ENCODE measurements at regions not wholly inside any gene's neighbourhood (a gene's known extent, or its start where the extent isn't known, plus 50 kb on each side); places are given as distances from the start of the nearest gene placed in this dataset.

DNA sequence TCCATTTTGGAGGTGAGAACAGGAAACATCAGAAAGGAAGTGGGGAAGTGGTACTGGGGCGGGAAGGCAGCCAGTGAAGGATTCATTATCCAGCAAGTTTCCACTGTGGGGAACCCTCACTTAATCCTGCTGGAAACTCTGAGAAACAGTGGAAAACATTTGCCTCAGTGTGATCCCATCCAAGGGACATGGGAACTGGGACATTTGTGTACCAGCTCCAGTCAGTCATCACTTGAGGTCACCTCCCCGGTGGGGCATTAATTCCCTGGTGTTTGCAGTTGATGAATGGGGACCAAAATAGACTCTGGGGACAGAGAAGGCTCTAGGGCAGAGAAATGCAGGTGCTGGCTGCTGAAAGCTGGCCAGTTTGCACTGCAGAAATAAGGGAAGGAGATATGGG, 599.9 kb downstream of the BUD13 start:
- Histone ChIP-seq H3K4me2 (ENCODE audit: low read length) (no peak overlapping the region), H3K9me3 (ENCODE audit: low read length) (no peaks in the 10 kb centered on the region), H3K9me2 (ENCODE audit: insufficient read depth, low read length) (no peaks in the 10 kb centered on the region), H3K79me2 (replicated peaks; ENCODE audit: insufficient read depth, low read length) (no peaks in the 10 kb centered on the region), H3K27ac (ENCODE audit: low read length) (no peak overlapping the region), H3F3A (ENCODE audit: insufficient read depth, low read length, poor library complexity, severe bottlenecking) (no peaks in the 10 kb centered on the region), H2AFZ (ENCODE audit: low read depth, low read length) (no peak overlapping the region), H3K36me3 (ENCODE audit: insufficient read depth, low read length) (no peaks in the 10 kb centered on the region), H4K20me1 (ENCODE audit: insufficient read depth) (no peaks in the 10 kb centered on the region), H3K27me3 (ENCODE audit: insufficient read depth, low read depth, low read length) (no peaks in the 10 kb centered on the region), H3K4me3 (ENCODE audit: low read length) (no peak overlapping the region), H3K9ac (ENCODE audit: low read length) (no peak overlapping the region)
- TF ChIP-seq MXI1 (conservative IDR thresholded peaks at IDR 0.05; ENCODE audit: poor library complexity, severe bottlenecking): no peak
- TF ChIP-seq EZH2 (IDR thresholded peaks at IDR 0.05; ENCODE audit: borderline replicate concordance, insufficient read depth, low read length, poor library complexity, severe bottlenecking): no peak
- no peak for TF ChIP-seq TAF1 (IDR thresholded peaks at IDR 0.05; ENCODE audit: low read depth)
- TF ChIP-seq, protein P1, sequence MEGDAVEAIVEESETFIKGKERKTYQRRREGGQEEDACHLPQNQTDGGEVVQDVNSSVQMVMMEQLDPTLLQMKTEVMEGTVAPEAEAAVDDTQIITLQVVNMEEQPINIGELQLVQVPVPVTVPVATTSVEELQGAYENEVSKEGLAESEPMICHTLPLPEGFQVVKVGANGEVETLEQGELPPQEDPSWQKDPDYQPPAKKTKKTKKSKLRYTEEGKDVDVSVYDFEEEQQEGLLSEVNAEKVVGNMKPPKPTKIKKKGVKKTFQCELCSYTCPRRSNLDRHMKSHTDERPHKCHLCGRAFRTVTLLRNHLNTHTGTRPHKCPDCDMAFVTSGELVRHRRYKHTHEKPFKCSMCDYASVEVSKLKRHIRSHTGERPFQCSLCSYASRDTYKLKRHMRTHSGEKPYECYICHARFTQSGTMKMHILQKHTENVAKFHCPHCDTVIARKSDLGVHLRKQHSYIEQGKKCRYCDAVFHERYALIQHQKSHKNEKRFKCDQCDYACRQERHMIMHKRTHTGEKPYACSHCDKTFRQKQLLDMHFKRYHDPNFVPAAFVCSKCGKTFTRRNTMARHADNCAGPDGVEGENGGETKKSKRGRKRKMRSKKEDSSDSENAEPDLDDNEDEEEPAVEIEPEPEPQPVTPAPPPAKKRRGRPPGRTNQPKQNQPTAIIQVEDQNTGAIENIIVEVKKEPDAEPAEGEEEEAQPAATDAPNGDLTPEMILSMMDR (IDR thresholded peaks at IDR 0.05; ENCODE audit: poor library complexity, severe bottlenecking): no peak
- TF ChIP-seq RAD21 (conservative IDR thresholded peaks at IDR 0.05): no peak
- TF ChIP-seq EP300 (conservative IDR thresholded peaks at IDR 0.05; ENCODE audit: poor library complexity, severe bottlenecking): no peak
- TF ChIP-seq, protein P2, sequence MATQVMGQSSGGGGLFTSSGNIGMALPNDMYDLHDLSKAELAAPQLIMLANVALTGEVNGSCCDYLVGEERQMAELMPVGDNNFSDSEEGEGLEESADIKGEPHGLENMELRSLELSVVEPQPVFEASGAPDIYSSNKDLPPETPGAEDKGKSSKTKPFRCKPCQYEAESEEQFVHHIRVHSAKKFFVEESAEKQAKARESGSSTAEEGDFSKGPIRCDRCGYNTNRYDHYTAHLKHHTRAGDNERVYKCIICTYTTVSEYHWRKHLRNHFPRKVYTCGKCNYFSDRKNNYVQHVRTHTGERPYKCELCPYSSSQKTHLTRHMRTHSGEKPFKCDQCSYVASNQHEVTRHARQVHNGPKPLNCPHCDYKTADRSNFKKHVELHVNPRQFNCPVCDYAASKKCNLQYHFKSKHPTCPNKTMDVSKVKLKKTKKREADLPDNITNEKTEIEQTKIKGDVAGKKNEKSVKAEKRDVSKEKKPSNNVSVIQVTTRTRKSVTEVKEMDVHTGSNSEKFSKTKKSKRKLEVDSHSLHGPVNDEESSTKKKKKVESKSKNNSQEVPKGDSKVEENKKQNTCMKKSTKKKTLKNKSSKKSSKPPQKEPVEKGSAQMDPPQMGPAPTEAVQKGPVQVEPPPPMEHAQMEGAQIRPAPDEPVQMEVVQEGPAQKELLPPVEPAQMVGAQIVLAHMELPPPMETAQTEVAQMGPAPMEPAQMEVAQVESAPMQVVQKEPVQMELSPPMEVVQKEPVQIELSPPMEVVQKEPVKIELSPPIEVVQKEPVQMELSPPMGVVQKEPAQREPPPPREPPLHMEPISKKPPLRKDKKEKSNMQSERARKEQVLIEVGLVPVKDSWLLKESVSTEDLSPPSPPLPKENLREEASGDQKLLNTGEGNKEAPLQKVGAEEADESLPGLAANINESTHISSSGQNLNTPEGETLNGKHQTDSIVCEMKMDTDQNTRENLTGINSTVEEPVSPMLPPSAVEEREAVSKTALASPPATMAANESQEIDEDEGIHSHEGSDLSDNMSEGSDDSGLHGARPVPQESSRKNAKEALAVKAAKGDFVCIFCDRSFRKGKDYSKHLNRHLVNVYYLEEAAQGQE (IDR thresholded peaks at IDR 0.05; ENCODE audit: borderline replicate concordance): no peak
- no peak for TF ChIP-seq POLR2AphosphoS5 (IDR thresholded peaks at IDR 0.05)
- TF ChIP-seq SMC3 (conservative IDR thresholded peaks at IDR 0.05; ENCODE audit: poor library complexity): no peak

DNA sequence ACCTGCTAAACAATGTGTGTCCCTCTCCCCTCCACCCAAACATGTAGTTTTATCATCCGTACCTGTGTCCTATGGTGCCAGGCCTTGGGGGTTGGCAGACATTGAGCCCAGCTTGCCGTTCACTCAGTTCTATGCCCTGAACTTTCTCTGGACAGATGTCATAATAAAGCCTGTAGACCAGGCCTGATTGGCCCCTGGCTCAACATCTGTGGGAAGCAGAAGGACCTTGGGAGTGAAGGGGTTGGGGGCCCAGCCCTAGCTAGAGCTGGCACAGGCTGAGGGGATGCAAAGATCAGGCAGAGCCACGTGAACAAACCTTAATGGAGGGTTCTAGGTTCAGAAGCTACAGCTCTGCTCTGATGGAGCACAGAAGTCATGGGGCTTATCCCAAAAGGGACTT, 600.6 kb downstream of the BUD13 start:
- H2AFZ ChIP-seq (ENCODE audit: low read depth, low read length): no peak overlapping the region
- H3K79me2 ChIP-seq (replicated peaks; ENCODE audit: insufficient read depth, low read length): no peaks in the 10 kb centered on the region
- no peak overlapping the region for H3K4me2 ChIP-seq (ENCODE audit: low read length)
- H3K27ac ChIP-seq (ENCODE audit: low read length): no peak overlapping the region
- H3K9me2 ChIP-seq (ENCODE audit: insufficient read depth, low read length): no peaks in the 10 kb centered on the region
- no peak overlapping the region for H3K4me3 ChIP-seq (ENCODE audit: low read length)
- no peaks in the 10 kb centered on the region for H3K27me3 ChIP-seq (ENCODE audit: insufficient read depth, low read depth, low read length)
- no peaks in the 10 kb centered on the region for H3F3A ChIP-seq (ENCODE audit: insufficient read depth, low read length, poor library complexity, severe bottlenecking)
- no peaks in the 10 kb centered on the region for H4K20me1 ChIP-seq (ENCODE audit: insufficient read depth)
- no peak for TF ChIP-seq EZH2 (IDR thresholded peaks at IDR 0.05; ENCODE audit: borderline replicate concordance, insufficient read depth, low read length, poor library complexity, severe bottlenecking)
- no peak for TF ChIP-seq TAF1 (IDR thresholded peaks at IDR 0.05; ENCODE audit: low read depth)
- no peak for TF ChIP-seq POLR2AphosphoS5 (IDR thresholded peaks at IDR 0.05)
- TF ChIP-seq RAD21 (conservative IDR thresholded peaks at IDR 0.05): no peak
- TF ChIP-seq EP300 (conservative IDR thresholded peaks at IDR 0.05; ENCODE audit: poor library complexity, severe bottlenecking): no peak
- TF ChIP-seq, protein P2 (IDR thresholded peaks at IDR 0.05; ENCODE audit: borderline replicate concordance): no peak
- no peak for TF ChIP-seq MXI1 (conservative IDR thresholded peaks at IDR 0.05; ENCODE audit: poor library complexity, severe bottlenecking)
- TF ChIP-seq SMC3 (conservative IDR thresholded peaks at IDR 0.05; ENCODE audit: poor library complexity): no peak
- TF ChIP-seq, protein P1 (IDR thresholded peaks at IDR 0.05; ENCODE audit: poor library complexity, severe bottlenecking): no peak
- no peaks in the 10 kb centered on the region for H3K36me3 ChIP-seq (ENCODE audit: insufficient read depth, low read length)
- H3K9ac ChIP-seq (ENCODE audit: low read length): no peak overlapping the region
- H3K9me3 ChIP-seq (ENCODE audit: low read length): no peaks in the 10 kb centered on the region

Data from neural cell (in vitro differentiated cells).